ENCODE measurements at regions not wholly inside any gene's neighbourhood (a gene's known extent, or its start where the extent isn't known, plus 50 kb on each side); places are given as distances from the start of the nearest gene placed in this dataset.

- intact Hi-C loops (cut with micrococcal nuclease) = loop anchor here (2.0 kb wide), 1 partner anchor 473 kb away; no protein-coding TSS in a partner anchor
Measured at GRCh38 chr6:50602292-50602691, 111.0 kb upstream of the TFAP2D start.

DNA sequence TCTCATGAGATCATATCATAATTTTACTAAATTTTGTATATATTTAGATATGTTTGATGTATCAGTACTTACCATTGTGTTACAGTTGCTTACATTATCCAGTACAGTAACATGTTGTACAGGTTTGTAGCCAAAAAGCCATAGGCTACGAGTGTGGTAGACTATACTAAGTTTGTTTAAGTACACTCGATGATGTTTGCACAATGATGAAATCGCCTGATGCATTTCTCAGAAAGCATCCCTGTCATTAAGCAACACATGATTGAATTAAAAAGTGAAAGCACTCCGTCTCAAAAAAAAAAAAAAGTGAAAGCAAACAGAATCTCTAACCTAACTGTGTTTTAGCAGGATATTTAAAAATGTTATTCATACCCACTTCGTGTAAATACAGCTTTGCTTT is 104.9 kb upstream of the TFAP2D start:
- intact Hi-C loops (cut with micrococcal nuclease) = no loop called here

- intact Hi-C loops (cut with micrococcal nuclease) = no loop called here
Measured at GRCh38 chr6:50610562-50610961, 102.8 kb upstream of the TFAP2D start.

DNA sequence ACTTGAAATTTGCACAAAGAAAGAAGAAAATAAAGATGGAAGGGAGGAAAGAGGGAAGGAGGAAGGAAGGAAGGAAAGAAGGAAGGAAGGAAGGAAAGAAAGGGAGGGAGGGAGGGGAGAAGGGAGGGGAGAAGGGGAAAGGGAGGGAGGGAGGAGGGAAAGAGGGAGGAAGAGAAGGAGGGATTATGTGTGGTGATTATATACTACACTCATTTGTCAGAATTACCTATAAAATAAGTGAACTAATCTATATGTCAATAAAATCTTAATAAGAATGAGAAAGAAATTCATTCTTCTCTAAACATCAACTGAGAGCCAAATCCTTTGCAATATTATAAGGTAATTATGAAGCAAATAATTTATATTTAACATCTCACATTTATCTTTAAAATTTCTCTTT is 77.9 kb upstream of the TFAP2D start:
- intact Hi-C loops (cut with micrococcal nuclease) = no loop called here

DNA sequence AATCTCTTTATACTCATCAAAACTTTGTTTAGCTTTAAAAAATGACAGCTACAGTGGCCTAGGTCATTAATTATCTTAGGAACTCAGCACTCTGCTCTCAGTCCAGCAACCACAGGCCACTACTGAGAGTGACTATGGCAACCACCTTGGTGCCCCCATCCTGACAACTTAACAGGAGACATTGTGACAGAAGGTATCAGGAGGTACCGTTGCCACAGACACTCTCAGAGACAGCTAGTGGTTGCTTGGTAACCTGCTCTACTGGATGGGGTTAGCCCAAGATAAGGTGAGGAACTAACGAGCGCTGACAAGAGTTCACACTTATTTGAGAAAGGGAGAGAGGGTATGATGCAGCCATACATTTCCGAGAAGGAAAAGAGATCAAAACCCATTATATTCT is 76.1 kb upstream of the TFAP2D start:
- intact Hi-C loops (cut with micrococcal nuclease) = no loop called here

GRCh38 chr6:50649086-50649485 is 64.2 kb upstream of the TFAP2D start:
- intact Hi-C loops (cut with micrococcal nuclease) = no loop called here

DNA sequence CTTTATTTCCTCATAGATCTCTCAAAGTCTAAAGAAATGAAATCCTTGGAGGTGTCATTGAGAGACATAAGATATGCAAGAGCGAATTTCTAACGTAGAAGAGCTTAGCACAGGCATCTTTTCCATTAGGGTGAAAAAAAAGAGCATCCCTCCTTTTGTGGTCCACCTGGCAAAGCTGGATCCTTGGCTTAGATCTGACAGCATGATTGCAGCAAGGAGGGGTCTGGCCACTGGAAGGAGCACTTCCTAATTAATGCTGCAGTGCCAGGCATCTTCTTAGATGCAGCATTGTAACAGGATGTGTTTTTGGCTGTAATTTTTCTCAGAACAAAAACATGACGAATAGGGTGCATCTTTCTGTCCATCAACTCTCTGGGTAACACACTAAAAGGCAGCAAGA is 60.1 kb upstream of the TFAP2D start:
- intact Hi-C loops (cut with micrococcal nuclease) = no loop called here

GRCh38 chr6:50654155-50654554 is 59.2 kb upstream of the TFAP2D start:
- intact Hi-C loops (cut with micrococcal nuclease) = loop anchor here (2.0 kb wide), 1 partner anchor 139 kb away; no protein-coding TSS in a partner anchor

GRCh38 chr6:50655848-50656453 is 57.4 kb upstream of the TFAP2D start:
- intact Hi-C loops (cut with micrococcal nuclease) = loop anchor here (2.0 kb wide), 1 partner anchor 137 kb away; no protein-coding TSS in a partner anchor

DNA sequence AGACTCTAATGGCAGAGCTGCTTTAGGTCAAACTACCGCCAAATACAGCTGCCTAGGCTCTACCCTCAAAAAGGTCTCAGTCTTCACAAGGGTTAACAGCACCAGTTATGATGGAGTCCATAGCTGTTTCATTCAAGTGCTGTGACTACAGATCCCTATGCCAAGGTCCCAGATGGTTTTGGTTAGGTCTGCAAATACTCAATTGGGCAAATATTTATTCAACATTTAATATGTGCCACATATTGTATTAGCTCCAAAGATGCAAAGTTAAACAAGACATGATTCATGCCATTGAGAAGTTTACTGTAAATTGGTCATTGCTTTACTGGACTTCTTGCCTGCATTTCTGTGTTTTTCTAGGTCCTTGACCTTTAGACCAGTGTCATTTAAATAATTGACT is 55.8 kb upstream of the TFAP2D start:
- intact Hi-C loops (cut with micrococcal nuclease) = no loop called here

DNA sequence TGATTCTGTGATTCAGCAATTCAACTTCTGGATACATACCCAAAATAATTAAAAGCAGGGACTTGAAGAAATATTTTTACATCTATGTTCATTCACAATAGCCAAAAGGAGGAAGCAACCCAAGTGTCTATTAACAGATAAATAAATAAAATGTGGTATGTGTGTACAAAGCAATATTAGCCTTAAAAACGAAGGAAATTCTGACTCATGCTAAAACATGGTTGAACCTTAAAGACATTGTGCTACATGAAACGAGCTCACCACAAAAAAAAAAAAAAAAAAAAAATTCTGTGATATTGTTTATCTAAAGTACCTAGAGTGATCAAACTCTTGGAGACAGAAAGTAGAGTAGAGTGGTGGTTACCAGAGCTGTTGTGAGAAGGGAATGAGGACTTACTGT is 54.8 kb upstream of the TFAP2D start:
- intact Hi-C loops (cut with micrococcal nuclease) = no loop called here

DNA sequence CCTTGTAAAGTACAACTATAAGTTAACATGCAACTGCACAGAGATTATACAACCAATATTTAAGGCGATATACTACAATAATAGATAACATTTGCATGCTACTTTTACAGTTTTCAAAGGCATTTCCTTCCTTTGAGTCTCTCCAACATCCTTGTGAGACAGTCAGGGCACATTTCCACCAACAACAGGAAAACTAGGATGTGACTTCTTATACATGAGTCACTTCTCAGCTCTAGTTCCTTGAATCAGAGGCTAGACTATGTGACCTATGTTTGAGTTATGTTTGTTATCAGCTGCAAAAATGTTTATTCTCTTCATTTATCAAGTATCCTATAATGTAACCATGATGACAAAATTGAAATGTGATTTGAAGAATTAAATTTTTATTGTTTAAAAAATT is 51.7 kb upstream of the TFAP2D start:
- intact Hi-C loops (cut with micrococcal nuclease) = no loop called here

All from T-helper 2 cell treated with Interferon-gamma antibody and Interleukin-4, amounts not matched to agents 100 ng/mL and 5 ng/mL, for 36 hours (primary cell).